ENCODE measurements at regions not wholly inside any gene's neighbourhood (a gene's known extent, or its start where the extent isn't known, plus 50 kb on each side); places are given as distances from the start of the nearest gene placed in this dataset.
A peak's percentile ranks its signal among the peaks of the same experiment; 100 is the strongest.

GRCh38 chr6:154583546-154584188 lies 73.2 kb upstream of the CNKSR3 start:
- H3K4me1 Mint-ChIP-seq, result no peaks in the 10 kb centered on the region
- H3K27me3 Mint-ChIP-seq (ENCODE audit: low read depth, poor library complexity), result peaks cover 6% of the 10 kb centered on the region
- H3K4me3 Mint-ChIP-seq, result no peak overlapping the region
- no peak for DNase-seq
- no peak overlapping the region for H3K27ac Mint-ChIP-seq
- peaks cover 14% of the 10 kb centered on the region for H3K36me3 Mint-ChIP-seq (ENCODE audit: low read depth)
- TF ChIP-seq CTCF (IDR thresholded peaks at IDR 0.05), result no peak
- peaks cover 34% of the 10 kb centered on the region for H3K9me3 Mint-ChIP-seq

GRCh38 chr6:154590756-154591155 lies 80.3 kb upstream of the CNKSR3 start:
- H3K27me3 Mint-ChIP-seq (ENCODE audit: low read depth, poor library complexity), result peaks cover 3% of the 10 kb centered on the region
- DNase-seq, result no peak
- peaks cover 37% of the 10 kb centered on the region for H3K4me1 Mint-ChIP-seq
- TF ChIP-seq CTCF (IDR thresholded peaks at IDR 0.05), result no peak
- H3K27ac Mint-ChIP-seq, result no peak overlapping the region
- no peaks in the 10 kb centered on the region for H3K36me3 Mint-ChIP-seq (ENCODE audit: low read depth)
- H3K9me3 Mint-ChIP-seq, result peaks cover 6% of the 10 kb centered on the region
- H3K4me3 Mint-ChIP-seq, result no peak overlapping the region

GRCh38 chr6:154591234-154591633 lies 80.7 kb upstream of the CNKSR3 start:
- Mint-ChIP-seq H3K4me1 (peaks cover 41% of the 10 kb centered on the region), H3K4me3 (no peak overlapping the region), H3K27ac (no peak overlapping the region), H3K27me3 (ENCODE audit: low read depth, poor library complexity) (no peaks in the 10 kb centered on the region), H3K9me3 (peaks cover 2% of the 10 kb centered on the region), H3K36me3 (ENCODE audit: low read depth) (no peaks in the 10 kb centered on the region)
- no peak for DNase-seq
- TF ChIP-seq CTCF (IDR thresholded peaks at IDR 0.05), result no peak

- Mint-ChIP-seq H3K9me3 (no peaks in the 10 kb centered on the region), H3K36me3 (ENCODE audit: low read depth) (no peaks in the 10 kb centered on the region), H3K4me1 (peaks cover 52% of the 10 kb centered on the region), H3K27ac (peak overlapping the region; percentile 95), H3K27me3 (ENCODE audit: low read depth, poor library complexity) (no peaks in the 10 kb centered on the region), H3K4me3 (peak overlapping the region; percentile 2)
- DNase-seq, result no peak
- no peak for TF ChIP-seq CTCF (IDR thresholded peaks at IDR 0.05)
Measured at GRCh38 chr6:154592199-154592860, 81.8 kb upstream of the CNKSR3 start.

- H3K36me3 Mint-ChIP-seq (ENCODE audit: low read depth), result no peaks in the 10 kb centered on the region
- H3K9me3 Mint-ChIP-seq, result no peaks in the 10 kb centered on the region
- H3K4me1 Mint-ChIP-seq, result peaks cover 58% of the 10 kb centered on the region
- no peaks in the 10 kb centered on the region for H3K27me3 Mint-ChIP-seq (ENCODE audit: low read depth, poor library complexity)
- peak overlapping the region; percentile 95 for H3K27ac Mint-ChIP-seq
- TF ChIP-seq CTCF (IDR thresholded peaks at IDR 0.05), result no peak
- peak; percentile 56 for DNase-seq
- H3K4me3 Mint-ChIP-seq, result peak overlapping the region; percentile 64
Measured at GRCh38 chr6:154593122-154593521, 82.6 kb upstream of the CNKSR3 start.
